Left ventricle myocardium inferior (tissue), 1 donor: ENCODE measurements at regions not wholly inside any gene's neighbourhood (a gene's known extent, or its start where the extent isn't known, plus 50 kb on each side); places are given as distances from the start of the nearest gene placed in this dataset.

Experiments used
- DNase-seq: peaks from one replicate; pipeline ENCODE4 v3.0.0-alpha.2; 2020
- H3K27ac ChIP-seq: fragments of 200-600 bp; replicated peaks from 2 replicates; pipeline ENCODE4 v1.8.0; 2021
- H3K27me3 ChIP-seq: fragments of 200-600 bp; 2 replicates; pipeline ENCODE4 v1.8.0; 2021; ENCODE audit warnings: low read depth
- H3K36me3 ChIP-seq: fragments of 200-600 bp; 2 replicates; pipeline ENCODE4 v1.8.0; 2021
- H3K4me1 ChIP-seq: fragments of 200-600 bp; 2 replicates; pipeline ENCODE4 v1.8.0; 2021
- H3K4me3 ChIP-seq: fragments of 200-600 bp; 2 replicates; pipeline ENCODE4 v1.8.0; 2021; ENCODE audit warnings: mild to moderate bottlenecking, moderate library complexity
- H3K9me3 ChIP-seq: fragments of 200-600 bp; replicated peaks from 2 replicates; pipeline ENCODE4 v1.8.0; 2021
- intact Hi-C: fragments of 100-400 bp; cut with micrococcal nuclease; formaldehyde crosslinking; loops from one replicate; pipeline ENCODE4 v1.11.0; 2022
- TF ChIP-seq, protein P1 (sequence below): fragments of 200-600 bp; IDR thresholded peaks from 2 replicates; pipeline ENCODE4 v1.8.0; 2021; ENCODE audit warnings: antibody characterized with exemption, mild to moderate bottlenecking, borderline replicate concordance
- donor health status: DM: no; HTN: yes; CAD: no; lungs with severe emphysema.

- intact Hi-C loops: no loop called here
- TF ChIP-seq, protein P1, sequence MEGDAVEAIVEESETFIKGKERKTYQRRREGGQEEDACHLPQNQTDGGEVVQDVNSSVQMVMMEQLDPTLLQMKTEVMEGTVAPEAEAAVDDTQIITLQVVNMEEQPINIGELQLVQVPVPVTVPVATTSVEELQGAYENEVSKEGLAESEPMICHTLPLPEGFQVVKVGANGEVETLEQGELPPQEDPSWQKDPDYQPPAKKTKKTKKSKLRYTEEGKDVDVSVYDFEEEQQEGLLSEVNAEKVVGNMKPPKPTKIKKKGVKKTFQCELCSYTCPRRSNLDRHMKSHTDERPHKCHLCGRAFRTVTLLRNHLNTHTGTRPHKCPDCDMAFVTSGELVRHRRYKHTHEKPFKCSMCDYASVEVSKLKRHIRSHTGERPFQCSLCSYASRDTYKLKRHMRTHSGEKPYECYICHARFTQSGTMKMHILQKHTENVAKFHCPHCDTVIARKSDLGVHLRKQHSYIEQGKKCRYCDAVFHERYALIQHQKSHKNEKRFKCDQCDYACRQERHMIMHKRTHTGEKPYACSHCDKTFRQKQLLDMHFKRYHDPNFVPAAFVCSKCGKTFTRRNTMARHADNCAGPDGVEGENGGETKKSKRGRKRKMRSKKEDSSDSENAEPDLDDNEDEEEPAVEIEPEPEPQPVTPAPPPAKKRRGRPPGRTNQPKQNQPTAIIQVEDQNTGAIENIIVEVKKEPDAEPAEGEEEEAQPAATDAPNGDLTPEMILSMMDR: no peak
- H3K36me3 ChIP-seq: no peaks in the 10 kb centered on the region
- H3K4me3 ChIP-seq: no peak overlapping the region
- H3K27me3 ChIP-seq: peaks cover 39% of the 10 kb centered on the region
- DNase-seq: no peak
- no peaks in the 10 kb centered on the region for H3K4me1 ChIP-seq
- H3K9me3 ChIP-seq: peaks cover 3% of the 10 kb centered on the region
- no peak overlapping the region for H3K27ac ChIP-seq
These were observed 631.8 kb downstream of the PTPRU start for GRCh38 chr1:29868096-29868495.

- no peak for DNase-seq
- no peak overlapping the region for H3K27ac ChIP-seq
These were observed 628.7 kb downstream of the PTPRU start for GRCh38 chr1:29865051-29865450.

DNA sequence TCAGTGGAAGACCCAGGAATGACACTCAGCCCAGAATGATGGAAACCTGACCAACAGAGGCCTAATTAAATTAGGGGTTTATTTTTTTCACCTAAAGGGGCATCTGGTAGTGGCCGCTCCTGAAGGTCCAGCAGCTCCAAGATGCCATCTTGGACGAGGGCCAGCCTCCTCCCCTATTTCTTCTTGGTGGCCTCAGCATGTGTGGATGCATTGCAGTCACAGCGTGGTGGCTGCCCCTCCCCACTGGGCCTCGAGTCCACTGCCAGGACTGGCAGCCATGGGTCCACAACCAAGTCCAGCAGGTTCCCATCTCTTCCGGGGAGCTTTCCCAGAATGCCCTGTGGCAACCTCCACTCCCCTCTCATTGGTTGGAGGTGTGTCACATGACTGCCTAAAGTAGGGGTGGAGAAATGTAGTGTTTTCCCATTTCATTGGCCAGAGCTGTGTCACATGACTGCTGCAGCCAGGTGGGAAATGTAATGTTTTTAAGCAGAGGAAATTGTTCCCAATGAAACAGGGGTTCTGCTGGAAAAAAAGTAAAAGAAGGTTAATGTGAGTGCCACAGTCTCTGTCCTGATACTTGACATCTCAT is 628.2 kb downstream of the PTPRU start:
- Histone ChIP-seq H3K9me3 (peaks cover 17% of the 10 kb centered on the region), H3K4me1 (peaks cover 2% of the 10 kb centered on the region), H3K27ac (no peak overlapping the region), H3K36me3 (no peaks in the 10 kb centered on the region), H3K27me3 (peaks cover 40% of the 10 kb centered on the region), H3K4me3 (no peak overlapping the region)
- intact Hi-C loops: no loop called here
- TF ChIP-seq, protein P1: no peak
- no peak for DNase-seq

More at GRCh38 chr1:29865051-29865450, 628.7 kb downstream of the PTPRU start:
- H3K27me3 ChIP-seq: peaks cover 34% of the 10 kb centered on the region
- no peak overlapping the region for H3K4me3 ChIP-seq
- intact Hi-C loops: no loop called here
- no peaks in the 10 kb centered on the region for H3K36me3 ChIP-seq
- TF ChIP-seq, protein P1: no peak
- H3K4me1 ChIP-seq: no peaks in the 10 kb centered on the region
- H3K9me3 ChIP-seq: peaks cover 20% of the 10 kb centered on the region

DNA sequence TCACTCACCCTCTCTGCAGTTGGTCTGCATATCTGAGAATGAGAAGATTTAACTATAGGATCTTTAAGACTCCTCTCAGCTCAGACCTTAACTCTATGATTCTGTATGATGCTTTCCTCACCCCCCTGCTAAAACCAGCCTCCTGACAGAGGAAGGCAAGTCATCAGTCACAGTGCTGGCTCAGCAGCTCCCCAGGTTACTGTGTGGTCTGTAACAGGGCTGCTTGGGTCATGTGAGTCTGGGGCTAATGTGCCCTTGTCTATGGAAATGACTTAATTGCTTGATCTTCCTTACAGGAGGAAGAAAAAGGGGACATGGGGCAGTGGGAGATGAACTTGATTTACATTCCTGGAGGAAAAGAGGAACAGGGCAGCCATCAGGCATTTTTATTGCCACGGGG is 625.6 kb downstream of the PTPRU start:
- Histone ChIP-seq H3K27me3 (peaks cover 34% of the 10 kb centered on the region), H3K4me3 (no peak overlapping the region), H3K4me1 (peaks cover 19% of the 10 kb centered on the region), H3K27ac (no peak overlapping the region), H3K9me3 (peaks cover 17% of the 10 kb centered on the region), H3K36me3 (no peaks in the 10 kb centered on the region)
- no peak for DNase-seq
- intact Hi-C loops: no loop called here
- TF ChIP-seq, protein P1: no peak

DNA sequence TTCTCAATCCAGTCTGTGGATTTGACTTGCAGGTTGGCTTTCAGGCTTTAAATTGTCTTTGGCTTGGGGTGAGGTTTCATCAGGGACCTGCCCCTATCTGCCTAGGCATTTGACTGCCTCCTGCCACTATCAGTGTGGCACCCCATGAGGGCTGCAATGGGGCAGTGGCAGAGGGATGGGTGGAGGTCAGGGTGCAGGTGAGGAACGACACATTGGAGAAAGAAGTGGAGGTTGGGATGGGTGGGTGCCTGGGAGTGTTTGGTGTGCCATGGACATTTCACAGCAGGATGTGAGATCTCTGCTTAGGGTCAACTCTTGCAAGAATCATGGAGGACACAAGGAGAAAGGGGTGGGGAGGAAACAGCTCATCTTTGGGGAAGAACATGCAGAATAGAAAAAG is 625.1 kb downstream of the PTPRU start:
- Histone ChIP-seq H3K9me3 (peaks cover 17% of the 10 kb centered on the region), H3K27me3 (peaks cover 29% of the 10 kb centered on the region), H3K4me1 (peaks cover 23% of the 10 kb centered on the region), H3K4me3 (no peak overlapping the region), H3K36me3 (no peaks in the 10 kb centered on the region), H3K27ac (no peak overlapping the region)
- DNase-seq: no peak
- TF ChIP-seq, protein P1: no peak
- intact Hi-C loops: no loop called here
